ENCODE measurements at regions not wholly inside any gene's neighbourhood (a gene's known extent, or its start where the extent isn't known, plus 50 kb on each side); places are given as distances from the start of the nearest gene placed in this dataset.

GRCh38 chr13:29994911-29995595 is 144.6 kb upstream of the UBL3 start:
- DNase-seq = no peak

- no peak for DNase-seq
These were observed 143.5 kb upstream of the UBL3 start for GRCh38 chr13:29993716-29994488.

- DNase-seq = no peak
These were observed 142.8 kb upstream of the UBL3 start for GRCh38 chr13:29993196-29993595.

- no peak for DNase-seq
These were observed 140.9 kb upstream of the UBL3 start for GRCh38 chr13:29991343-29991742.

GRCh38 chr13:29987340-29987739 is 136.9 kb upstream of the UBL3 start:
- no peak for DNase-seq

GRCh38 chr13:29980339-29980738 is 129.9 kb upstream of the UBL3 start:
- no peak for DNase-seq

GRCh38 chr13:29978211-29978610 is 127.8 kb upstream of the UBL3 start:
- DNase-seq = no peak

- no peak for DNase-seq
These were observed 127.2 kb upstream of the UBL3 start for GRCh38 chr13:29977476-29978120.

- no peak for DNase-seq
These were observed 126.1 kb upstream of the UBL3 start for GRCh38 chr13:29976535-29976934.

GRCh38 chr13:29975283-29975682 is 124.9 kb upstream of the UBL3 start:
- DNase-seq = no peak

GRCh38 chr13:29969286-29969685 is 118.9 kb upstream of the UBL3 start:
- DNase-seq = no peak

- no peak for DNase-seq
These were observed 113.9 kb upstream of the UBL3 start for GRCh38 chr13:29964181-29964845.

- no peak for DNase-seq
These were observed 112.7 kb upstream of the UBL3 start for GRCh38 chr13:29963089-29963488.

- DNase-seq = no peak
These were observed 110.7 kb upstream of the UBL3 start for GRCh38 chr13:29961036-29961670.

GRCh38 chr13:29959603-29960002 is 109.2 kb upstream of the UBL3 start:
- DNase-seq = no peak

- no peak for DNase-seq
These were observed 108.7 kb upstream of the UBL3 start for GRCh38 chr13:29959086-29959485.

GRCh38 chr13:29958476-29958875 is 108.1 kb upstream of the UBL3 start:
- no peak for DNase-seq

GRCh38 chr13:29957320-29957719 is 106.9 kb upstream of the UBL3 start:
- DNase-seq = no peak

GRCh38 chr13:29956853-29957252 is 106.4 kb upstream of the UBL3 start:
- DNase-seq = no peak

- DNase-seq = no peak
These were observed 104.8 kb upstream of the UBL3 start for GRCh38 chr13:29955137-29955650.

- DNase-seq = no peak
These were observed 103.9 kb upstream of the UBL3 start for GRCh38 chr13:29954082-29955028.

GRCh38 chr13:29953542-29953941 is 103.1 kb upstream of the UBL3 start:
- DNase-seq = no peak

All from NCI-H1930 (cell line).